ENCODE measurements at regions not wholly inside any gene's neighbourhood (a gene's known extent, or its start where the extent isn't known, plus 50 kb on each side); places are given as distances from the start of the nearest gene placed in this dataset.

GRCh38 chr11:122309262-122309925 is 193.4 kb upstream of the BLID start:
- no peak for DNase-seq

- DNase-seq: no peak
Measured at GRCh38 chr11:122308226-122308625, 192.2 kb upstream of the BLID start.

GRCh38 chr11:122307476-122308035 is 191.5 kb upstream of the BLID start:
- DNase-seq: no peak

GRCh38 chr11:122306831-122307391 is 190.9 kb upstream of the BLID start:
- no peak for DNase-seq

GRCh38 chr11:122305426-122306320 is 189.7 kb upstream of the BLID start:
- no peak for DNase-seq

- DNase-seq: no peak
Measured at GRCh38 chr11:122304973-122305372, 189.0 kb upstream of the BLID start.

- no peak for DNase-seq
Measured at GRCh38 chr11:122304306-122304705, 188.3 kb upstream of the BLID start.

GRCh38 chr11:122294041-122294440 is 178.0 kb upstream of the BLID start:
- DNase-seq: no peak

- no peak for DNase-seq
Measured at GRCh38 chr11:122293296-122294023, 177.4 kb upstream of the BLID start.

- DNase-seq: no peak
Measured at GRCh38 chr11:122287401-122287800, 171.4 kb upstream of the BLID start.

GRCh38 chr11:122285070-122285988 is 169.3 kb upstream of the BLID start:
- DNase-seq: no peak

GRCh38 chr11:122280870-122281269 is 164.9 kb upstream of the BLID start:
- no peak for DNase-seq

GRCh38 chr11:122279194-122279593 is 163.2 kb upstream of the BLID start:
- no peak for DNase-seq

- DNase-seq: no peak
Measured at GRCh38 chr11:122277493-122277892, 161.5 kb upstream of the BLID start.

GRCh38 chr11:122276221-122276620 is 160.2 kb upstream of the BLID start:
- DNase-seq: no peak

- DNase-seq: no peak
Measured at GRCh38 chr11:122275508-122275907, 159.5 kb upstream of the BLID start.

- no peak for DNase-seq
Measured at GRCh38 chr11:122273476-122274191, 157.6 kb upstream of the BLID start.

GRCh38 chr11:122271745-122272144 is 155.7 kb upstream of the BLID start:
- DNase-seq: no peak

GRCh38 chr11:122271137-122271536 is 155.1 kb upstream of the BLID start:
- no peak for DNase-seq

- DNase-seq: no peak
Measured at GRCh38 chr11:122270535-122270934, 154.5 kb upstream of the BLID start.

- no peak for DNase-seq
Measured at GRCh38 chr11:122269824-122270223, 153.8 kb upstream of the BLID start.

All from activated naive CD4-positive, alpha-beta T cell treated with anti-CD3 and anti-CD28 coated beads, Interleukin-2, amount 50 U/mL, for 16 hours (primary cell).